HG03095 (cell line): ENCODE measurements at regions not wholly inside any gene's neighbourhood (a gene's known extent, or its start where the extent isn't known, plus 50 kb on each side); places are given as distances from the start of the nearest gene placed in this dataset.
"Not testable (repeated sequence)": the region's sequence is repeated elsewhere in the genome, so short reads cannot be mapped to it uniquely, and the experiment has no call there.

Experiments used
- ATAC-seq: cut with Tn5 transposase; IDR thresholded peaks from one replicate; pipeline ENCODE4 v1.9.1; 2021; ENCODE audit warnings: moderate library complexity; ENCODE audit not compliant: unreplicated experiment

DNA sequence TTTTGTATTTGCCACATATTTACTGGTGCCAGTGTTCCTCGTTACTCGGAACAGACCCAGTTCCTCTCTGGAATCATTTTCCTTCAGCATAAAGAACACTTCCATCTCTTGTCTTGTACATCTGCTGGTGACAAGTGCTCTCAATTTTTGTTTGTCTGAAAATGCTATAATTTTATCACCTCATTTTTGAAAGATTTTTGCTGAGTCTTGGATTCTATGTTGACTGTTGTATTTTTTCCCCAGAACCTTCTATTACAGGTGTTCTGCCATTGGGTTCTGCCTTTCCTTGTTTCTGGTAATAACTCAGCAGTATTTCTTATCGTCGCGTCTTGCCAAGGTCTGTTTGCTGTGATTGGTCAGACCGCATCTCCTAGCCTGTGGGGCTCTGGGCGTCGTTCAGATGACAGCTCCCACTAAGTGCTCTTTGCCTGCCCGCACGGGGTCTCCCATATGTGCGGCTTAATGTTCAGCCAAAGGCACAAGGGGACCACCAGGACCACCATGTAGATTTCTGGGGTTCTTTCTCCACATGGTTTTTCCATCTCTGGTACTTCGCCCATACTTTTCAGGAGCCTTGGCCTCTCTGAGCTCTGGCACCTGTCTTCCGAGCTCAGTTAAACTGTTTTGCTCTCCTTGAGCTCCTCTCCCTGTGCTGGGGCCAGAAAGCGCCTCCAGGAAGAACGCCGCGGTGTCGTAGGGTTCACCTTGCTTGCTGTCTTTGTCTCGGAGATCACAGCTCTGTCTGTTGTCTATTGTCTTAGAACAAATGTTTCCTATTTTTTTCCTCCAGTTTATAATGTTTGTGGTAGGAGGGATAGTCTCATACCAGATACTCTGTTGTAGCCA, 80.0 kb downstream of the METRNL start:
- ATAC-seq = no peak

DNA sequence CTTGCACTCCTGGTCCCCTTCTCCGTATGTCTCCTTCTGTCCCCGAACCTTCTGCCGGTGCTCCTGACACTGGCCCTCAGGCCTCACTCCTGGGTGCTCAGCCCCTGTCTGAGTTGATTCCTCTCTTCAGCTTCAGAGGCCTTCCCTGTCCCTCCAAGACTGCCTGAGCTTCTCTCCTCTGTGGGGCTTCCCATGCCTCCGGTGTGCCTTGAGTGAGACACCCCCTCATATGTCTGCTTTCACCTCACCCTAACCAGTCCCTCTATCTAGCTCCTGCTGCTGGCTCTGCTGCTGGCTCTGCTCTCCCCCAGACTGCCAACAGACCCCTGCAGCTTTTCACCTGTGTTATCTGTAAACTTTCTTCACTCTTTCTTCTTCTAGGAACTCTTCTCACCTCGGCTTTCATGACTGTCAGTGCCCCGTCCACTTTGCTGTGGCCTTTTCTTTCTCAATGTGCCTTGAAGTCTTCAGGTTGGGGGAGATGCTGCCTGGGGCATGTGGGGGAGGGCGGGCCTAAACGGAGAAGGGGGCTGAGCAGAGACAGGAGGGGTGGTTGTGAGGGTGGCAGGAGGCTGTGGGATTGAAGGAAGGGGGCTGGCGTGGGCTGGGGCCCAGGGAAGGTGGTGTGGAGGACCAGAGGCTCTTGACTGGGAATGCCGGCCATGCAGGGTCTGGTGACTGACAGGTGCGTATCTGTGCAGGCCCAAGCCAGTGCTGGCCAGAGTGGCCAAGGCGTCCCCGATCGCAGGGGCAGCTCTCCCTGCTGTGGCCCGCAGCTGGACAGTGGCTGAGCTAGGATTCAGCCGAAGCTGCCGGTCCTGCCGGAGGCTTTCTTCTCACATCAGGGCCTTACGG, 81.3 kb downstream of the METRNL start:
- no peak for ATAC-seq

DNA sequence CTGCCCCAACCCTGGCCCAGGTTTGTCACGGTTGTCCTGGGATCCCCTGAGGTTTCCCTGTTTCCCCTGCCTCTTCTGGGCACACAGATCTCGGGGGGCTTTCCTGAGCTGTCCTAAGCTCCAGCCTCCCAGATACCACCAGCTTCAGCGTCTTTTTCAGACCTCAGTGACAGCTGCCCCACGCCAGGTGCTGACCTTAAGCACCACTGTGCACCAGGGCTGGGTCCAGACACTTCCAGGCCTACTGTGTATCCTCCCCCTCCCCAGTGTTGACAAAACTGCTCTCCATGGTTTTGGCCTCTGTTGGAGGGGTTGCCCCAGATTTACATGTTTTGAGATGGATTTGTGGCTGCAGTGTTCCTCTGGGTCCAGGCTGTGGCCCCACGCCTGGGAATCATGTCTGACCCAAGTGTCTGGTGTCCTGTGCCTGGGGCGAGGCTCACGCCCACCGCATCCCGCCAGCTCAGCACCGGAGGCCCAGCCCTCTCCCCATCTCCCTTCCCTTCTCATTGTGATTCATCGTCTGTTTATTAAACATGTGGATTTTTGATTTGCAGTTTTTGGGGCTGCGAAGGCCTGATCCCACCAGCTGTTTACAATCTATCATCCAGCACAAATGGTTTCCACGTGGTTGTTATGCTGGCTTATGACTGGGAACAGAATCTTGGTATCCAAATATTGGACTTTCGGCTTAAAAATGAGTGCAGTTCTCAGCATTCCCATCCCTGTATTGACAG, 82.1 kb downstream of the METRNL start:
- ATAC-seq = no peak

DNA sequence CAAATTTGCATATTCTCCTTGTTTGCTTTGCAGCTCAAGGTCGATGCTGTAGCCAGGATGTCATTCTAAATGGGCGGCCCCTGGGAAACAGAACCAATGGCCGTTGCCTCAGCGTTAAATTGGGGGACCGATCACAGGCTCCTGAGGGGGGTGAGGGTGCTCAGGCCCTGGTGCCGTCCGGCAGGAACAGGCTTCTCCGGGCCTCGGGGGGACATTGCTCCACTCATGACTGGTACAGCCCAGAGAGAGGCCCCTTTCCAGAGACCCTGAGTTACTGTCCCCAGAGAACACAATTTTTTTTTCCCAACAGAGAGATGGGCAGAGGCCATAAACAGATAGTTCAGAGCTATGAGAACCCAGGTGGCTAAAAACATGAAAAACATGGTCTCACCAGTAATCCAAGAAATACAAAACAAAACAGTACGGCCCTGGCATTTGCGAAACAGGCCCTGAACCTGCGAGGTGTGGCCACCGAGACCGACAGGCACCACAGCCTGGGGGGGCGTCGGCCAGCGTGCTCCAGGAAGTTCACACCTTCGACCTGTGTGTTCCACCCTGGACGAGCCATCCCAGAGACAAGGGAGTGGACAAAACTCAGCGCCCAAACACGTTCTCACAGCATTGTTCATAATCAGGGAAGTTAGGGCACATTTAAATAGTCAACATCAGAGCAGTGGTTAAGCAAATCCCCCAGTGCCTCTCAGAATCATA, 82.8 kb downstream of the METRNL start:
- ATAC-seq = no peak

DNA sequence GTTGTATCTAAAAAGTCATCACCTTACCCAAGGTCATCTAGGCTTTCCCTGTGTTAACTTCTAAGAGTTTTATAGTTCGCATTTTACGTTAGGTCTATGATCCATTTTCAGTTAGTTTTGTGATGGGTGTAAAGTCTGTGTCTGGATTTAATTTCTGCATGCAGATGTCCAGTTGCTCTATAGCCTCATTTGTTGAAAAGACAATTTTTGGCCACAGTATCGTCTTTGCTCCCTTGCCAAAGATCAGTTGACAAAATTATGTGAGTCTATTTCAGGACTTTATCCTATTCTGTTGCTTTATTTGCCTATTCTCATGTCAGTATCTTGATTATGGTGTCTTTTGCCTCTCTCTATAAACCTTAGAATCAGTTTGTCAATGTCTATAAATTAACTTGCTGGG, 85.1 kb downstream of the METRNL start:
- no peak for ATAC-seq

DNA sequence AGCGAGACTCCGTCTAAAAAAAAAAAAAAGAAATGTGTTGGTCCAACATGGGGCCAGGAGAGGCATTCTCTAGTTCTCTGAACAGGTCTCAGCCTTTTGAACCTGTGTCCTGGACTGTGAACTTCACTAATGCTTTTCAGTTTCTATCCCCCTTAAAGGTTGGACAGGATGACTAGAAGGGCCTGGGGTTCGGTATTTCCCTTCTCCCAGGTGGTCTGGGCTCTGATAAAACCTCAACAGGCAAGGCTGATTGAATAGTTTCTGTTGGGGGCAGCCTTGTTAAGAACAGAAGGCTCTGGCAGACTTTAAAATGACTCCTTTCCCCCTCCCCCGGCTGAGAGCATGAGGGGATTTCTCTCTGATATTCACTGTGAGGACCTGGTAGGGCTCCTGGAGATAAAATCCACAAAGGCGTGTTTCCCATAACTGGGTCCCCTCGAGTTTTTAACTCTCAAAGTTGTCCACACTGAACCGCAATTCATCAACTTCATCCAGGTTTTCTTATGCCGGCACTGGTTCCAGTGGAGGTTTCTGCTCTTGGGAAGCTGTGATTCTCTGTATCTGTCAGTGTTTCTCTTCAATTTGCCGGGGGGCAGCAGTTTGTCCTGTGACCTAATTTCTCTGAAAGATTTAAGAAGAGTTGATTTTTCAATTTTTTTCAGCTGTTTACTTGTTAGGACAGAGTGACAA, 91.3 kb downstream of the METRNL start:
- ATAC-seq = no peak

DNA sequence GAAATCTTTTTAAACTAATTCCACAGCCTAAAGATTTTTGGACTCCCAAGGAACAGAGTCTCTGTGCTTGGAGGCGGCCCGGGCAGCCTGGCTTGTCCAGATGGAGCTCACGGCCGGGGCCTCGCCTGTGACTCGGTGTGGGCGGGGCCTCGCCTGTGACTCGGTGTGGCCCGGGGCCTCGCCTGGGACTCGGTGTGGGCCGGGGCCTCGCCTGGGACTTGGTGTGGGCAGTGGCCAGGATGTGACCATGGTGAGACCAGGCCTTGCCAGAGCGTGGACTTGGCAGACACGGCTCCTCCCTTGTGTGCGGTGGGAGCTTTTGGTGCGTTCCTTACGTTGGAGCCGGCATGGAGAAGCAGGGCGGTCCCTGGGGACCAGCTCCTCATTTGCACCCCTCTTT, 92.3 kb downstream of the METRNL start:
- ATAC-seq = no peak

DNA sequence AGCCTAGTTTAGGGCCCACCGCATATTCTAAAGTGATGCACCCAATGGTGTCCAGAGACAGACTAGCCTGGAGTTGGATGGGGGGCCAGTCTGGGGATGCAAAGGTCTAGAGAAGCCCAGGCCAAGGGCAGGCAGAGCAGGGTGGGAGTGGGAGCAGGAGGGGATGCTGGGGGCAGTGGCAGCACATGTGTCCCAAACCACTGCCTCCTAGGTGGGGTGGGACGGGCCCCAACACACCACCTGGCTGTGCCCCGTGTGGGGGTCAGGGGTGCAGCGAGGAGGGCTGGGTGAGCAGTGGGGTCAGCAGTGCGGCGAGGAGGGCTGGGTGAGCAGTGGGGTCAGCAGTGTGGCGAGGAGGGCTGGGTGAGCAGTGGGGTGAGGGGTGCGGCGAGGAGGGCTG, 92.7 kb downstream of the METRNL start:
- not testable (repeated sequence) for ATAC-seq

DNA sequence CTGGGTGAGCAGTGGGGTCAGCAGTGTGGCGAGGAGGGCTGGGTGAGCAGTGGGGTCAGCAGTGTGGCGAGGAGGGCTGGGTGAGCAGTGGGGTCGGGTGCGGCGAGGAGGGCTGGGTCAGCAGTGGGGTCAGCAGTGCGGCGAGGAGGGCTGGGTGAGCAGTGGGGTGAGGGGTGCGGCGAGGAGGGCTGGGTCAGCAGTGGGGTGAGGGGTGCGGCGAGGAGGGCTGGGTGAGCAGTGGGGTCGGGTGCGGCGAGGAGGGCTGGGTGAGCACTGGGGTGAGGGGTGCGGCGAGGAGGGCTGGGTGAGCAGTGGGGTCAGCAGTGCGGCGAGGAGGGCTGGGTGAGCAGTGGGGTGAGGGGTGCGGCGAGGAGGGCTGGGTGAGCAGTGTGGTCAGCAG, 93.2 kb downstream of the METRNL start:
- not testable (repeated sequence) for ATAC-seq

DNA sequence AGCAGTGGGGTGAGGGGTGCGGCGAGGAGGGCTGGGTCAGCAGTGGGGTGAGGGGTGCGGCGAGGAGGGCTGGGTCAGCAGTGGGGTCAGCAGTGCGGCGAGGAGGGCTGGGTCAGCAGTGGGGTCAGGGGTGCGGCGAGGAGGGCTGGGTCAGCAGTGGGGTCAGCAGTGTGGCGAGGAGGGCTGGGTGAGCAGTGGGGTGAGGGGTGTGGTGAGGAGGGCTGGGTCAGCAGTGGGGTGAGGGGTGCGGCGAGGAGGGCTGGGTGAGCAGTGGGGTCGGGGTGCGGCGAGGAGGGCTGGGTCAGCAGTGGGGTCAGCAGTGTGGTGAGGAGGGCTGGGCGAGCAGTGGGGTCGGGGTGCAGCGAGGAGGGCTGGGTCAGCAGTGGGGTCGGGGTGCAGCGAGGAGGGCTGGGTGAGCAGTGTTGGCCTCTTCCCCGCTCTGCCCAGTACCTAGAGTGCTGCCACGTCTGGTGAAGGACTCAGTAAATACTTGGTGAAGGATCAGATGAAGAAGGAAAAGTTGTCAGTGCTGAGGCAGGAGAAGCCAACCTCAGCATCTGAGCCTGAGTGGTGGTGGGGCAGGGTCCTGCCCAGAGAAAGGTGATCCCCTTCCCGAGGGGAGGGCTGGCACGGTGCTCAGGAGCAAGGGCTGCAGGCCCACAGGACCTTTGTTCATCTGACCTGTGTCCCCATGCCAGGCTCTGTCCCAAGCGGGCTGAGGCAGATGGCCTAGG, 93.9 kb downstream of the METRNL start:
- not testable (repeated sequence) for ATAC-seq

DNA sequence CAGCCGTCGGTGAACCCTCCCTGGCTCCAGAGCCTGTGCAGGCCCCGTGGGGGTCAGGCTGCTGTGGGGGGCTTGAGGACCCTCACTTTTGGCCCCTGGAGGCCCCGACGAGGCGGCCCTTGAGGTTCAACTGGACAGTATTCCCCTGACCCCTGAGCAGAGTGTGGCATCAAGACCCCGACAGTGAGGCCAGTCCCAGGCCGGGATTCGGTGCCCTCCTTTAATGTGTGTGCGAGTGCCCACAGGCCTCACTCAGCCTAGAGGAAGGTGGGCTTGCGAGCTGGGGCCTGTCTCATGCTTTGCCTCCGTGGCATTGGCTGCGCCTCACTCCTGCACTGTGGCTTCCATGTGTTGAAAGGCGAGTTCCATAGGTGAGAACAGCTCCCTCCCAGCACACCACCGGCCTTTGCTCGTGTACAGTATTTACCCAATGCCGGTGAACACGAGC, 94.5 kb downstream of the METRNL start:
- no peak for ATAC-seq

DNA sequence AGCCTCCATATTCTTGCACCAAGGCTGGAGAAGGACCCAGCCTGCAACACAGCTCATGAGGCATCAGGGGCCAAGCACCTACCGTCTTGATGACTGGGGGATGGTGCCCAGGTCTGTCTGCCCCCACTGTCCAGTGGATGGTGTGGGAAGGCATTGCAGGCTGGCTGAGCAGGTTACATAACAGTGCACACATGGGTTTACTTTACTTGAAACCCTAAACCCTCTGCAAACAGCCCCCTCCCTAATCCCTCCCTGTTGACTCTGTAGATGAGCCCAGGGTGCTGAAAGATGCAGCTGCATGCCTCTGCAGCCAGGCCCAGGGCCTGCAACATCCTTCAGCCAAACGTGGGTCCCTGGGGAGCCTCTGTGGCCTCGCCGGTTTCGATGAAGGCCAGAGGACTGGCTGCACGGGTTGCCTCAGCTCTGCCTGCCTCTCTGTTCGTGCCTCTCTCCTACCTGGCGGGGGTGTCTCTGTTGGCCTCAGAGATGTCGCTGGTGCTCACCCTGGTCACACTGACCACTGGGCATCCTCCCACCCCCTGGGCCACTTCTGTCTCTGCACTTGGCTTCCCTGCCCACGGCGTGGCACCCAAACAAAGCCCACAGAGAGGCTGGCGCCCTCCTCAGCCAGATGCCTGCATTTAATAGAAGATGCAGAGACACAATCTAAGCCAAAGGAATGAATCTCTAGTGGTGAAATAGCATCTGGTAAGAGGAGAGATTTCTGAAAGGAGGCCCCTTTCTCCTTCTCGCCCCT, 95.1 kb downstream of the METRNL start:
- peak; percentile 66 for ATAC-seq

DNA sequence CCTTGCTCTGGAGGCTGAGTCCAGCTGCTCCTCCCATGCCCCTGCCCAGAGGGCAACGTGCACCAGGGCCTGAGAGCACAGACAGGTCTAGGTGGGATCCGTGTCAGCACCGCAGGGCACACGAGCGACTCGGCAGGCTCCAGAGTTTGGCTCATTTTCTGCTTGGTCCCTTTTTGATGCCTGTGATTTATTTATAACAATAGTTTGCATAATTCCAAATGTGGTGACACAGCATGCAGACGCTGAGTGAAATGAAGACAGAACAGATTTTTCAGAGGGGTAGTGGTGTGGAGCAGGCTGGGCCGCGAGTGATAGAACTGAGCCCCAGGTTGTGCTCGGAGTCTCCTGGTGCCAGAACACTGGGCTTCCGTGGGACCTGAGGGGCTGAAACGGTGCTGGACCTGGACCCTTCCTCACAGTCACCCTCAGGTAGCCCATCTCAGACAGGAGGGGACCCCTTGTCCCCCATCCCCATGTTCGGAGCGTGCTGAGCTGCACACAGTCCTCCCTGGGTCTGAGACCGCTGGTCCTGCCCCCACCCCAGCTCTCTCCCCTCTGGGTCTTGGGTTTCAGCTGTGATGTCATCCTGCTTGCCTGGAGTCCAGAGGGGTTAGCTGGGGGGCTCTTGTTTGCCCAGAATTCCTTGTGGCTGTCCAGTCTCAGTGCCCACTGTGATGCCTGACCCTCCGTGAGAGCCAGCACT, 95.9 kb downstream of the METRNL start:
- ATAC-seq = no peak

DNA sequence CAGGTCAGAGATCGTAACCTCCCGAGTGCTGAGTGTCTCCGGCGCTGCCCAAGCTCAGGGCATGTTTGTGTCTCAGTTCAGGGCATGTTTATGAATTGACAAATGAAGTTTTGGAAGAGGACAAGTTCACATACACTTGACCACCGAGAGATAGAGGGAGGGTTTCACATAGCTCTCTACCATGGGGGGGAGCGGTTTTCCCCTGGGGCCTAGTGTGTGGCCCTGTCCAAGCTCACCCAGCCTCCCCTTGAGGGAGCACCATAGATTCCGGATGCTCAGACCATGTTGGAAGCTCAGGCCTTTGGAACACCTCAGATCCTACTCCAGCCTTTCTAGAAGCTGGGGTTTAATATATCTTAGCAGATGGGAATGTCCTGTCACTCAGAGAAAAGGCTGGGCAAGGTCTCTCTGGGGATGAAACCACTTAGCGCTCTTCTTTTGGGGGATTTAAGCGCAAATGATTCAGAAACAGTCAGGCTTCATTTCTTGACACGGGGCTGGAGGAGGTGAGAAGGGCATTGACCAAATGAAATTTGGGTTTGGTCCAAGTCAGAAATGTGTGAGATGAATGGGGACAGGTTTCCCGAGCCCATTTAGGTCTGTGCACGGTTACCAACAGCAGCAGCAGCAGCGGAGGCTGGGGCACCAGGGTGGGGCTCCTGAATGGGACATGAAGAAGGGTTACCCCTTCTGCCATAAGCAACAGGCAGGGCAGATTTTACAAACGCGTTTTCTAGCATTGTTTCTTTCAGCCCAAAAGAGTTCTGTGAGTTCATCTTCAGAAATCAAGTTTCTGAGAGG, 96.6 kb downstream of the METRNL start:
- ATAC-seq = no peak

DNA sequence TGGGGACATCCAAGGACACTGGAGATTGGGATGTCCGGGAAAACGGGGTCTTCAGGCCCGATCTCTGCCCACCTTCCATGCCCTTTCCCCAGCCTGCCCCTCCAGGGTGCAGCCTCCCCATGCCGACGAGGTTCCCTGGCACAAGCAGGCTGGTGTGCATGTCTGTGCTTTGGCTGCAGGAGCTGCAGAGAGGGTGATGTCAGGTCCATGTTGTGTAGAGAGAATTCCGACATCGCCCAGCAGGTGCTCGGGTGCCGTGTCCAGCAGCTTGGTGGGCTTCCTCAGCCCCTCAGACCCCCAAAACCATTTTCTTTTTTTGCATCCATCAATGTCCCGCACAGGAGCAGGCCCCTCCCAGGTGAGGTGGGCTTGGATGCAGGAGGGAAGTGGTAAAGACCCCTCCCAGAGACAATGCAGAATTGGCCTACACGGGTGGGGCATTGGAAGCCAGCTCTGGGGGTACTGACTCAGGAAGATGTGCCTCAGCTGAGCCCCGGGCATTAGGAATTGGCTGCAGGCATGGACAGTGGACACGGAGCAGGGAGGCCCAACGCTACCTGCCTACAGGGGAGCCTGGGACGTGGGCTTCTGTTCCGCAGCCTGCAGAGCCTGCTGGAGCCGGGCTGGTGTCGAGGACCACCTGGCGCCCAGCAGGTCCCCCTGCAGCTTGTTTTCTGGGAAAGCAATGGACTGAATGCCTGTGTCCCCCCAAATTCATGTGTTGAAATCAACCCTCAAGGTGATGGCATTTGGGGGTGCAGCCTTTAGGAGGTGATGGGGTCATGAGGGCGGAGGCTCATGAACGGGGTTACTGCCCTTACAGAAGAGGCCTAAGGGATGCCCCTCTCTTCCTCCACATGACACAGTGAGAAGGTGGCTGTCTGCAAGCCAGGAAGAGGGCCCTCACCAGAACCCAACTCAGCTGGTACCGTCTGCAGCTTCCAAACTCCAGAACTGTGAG, 97.5 kb downstream of the METRNL start:
- no peak for ATAC-seq
